ENCODE measurements at regions not wholly inside any gene's neighbourhood (a gene's known extent, or its start where the extent isn't known, plus 50 kb on each side); places are given as distances from the start of the nearest gene placed in this dataset.

DNA sequence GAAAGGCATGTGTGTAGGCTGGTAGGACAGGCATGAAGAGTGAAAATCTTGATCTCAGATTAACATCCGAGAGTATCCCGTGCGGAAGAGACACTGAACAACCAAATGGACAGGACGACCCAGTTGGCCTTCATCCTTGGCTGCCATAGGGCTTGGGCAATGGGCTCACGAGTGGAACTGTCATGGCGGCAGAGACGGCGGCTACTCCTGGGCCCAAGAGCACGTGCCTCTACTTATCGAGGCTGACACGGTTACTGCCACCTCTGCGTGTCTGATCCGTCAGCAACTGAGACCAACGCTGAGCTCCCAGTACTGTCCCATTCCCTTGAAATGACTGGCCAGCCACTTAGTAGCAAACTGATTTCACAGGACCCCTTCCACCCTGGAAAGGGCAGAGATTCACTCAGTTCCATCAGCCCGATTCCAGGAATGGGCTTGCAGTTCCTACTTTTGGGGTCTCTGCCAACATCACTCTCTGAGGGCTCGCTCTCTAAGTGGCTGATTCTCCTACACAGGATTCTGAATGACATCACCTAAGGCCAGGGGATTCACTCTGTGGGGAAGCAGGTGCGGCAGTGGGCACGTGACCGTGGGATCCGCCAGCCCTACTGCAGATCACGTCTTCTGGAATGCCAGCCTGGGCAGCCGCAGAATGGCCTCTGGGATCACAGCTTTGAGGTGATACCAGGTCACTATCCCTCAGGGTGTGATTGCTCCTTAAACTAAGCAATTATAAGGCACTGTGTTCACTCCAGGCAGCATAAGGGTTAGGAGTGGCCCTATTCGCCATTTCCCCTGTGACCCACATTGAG is 97.8 kb downstream of the RPS6KA4 start:
- no peak for DNase-seq (ENCODE audit: low spot score)

DNA sequence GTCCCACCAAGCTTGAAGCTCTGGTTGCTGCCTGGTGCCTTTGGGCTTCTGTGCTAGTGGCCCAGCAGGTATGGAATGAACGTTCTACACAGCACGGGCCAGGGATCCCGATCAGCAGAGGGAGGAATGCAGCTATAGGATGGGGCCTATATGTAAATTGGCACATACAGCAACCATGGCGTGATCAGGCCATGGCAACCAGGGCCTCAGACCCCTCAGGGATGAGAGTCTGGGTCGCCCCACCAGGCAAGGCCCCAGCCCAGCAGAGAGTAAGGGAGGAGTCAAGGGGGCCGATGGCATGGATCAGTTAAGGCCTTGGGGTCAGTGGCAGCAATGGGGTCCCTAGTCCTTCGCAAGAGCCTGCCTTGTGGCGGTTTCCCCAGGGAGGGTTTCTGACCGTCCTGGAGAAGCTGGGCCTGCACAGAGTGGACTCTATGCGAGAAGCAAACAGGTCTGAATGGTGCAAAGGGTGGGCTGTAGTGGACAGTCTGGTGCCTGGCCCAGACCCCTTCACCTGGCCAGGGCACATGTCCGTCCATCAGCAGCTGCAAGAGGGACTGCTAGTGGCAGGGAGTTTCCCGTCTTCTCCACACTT is 98.2 kb upstream of the SLC22A11 start:
- no peak for DNase-seq (ENCODE audit: low spot score)

DNA sequence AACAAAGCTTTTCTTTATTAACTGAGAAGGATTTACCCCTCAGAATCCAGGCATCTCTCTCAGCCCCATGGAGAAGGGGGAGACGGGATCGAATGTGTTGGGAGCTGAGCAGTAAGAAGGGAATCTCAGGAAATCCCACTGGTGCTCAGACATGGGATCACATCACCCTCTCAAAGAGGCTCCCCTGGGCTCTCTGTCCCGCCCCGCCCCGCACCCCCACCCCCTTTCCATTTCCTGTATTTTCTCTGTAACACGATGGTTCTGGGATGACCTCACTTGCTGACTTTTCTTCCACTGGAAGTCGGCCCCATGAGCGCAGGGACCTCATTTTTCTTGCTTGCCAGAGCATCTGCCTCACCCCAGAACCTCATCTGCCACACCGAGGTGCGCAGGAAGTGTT is 96.7 kb upstream of the SLC22A11 start:
- DNase-seq (ENCODE audit: low spot score): no peak

DNA sequence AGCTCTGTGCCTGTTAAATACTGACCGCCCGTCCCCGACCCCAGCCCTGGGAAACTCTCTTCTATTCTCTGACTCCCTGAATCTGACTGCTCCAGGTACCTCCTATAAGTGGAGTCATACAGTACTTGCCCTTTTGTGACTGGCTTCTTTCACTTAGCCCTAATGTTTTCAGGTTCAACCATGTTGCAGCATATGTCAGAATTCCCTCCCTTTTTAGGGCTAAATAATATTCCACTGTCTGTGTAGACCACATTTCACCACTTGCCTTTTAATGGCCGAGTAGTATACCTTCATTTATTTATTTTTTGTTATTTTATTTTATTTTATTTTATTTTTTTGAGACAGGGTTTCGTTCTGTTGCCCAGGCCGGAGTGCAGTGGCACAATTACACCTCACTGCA is 96.1 kb upstream of the SLC22A11 start:
- no peak for DNase-seq (ENCODE audit: low spot score)

DNA sequence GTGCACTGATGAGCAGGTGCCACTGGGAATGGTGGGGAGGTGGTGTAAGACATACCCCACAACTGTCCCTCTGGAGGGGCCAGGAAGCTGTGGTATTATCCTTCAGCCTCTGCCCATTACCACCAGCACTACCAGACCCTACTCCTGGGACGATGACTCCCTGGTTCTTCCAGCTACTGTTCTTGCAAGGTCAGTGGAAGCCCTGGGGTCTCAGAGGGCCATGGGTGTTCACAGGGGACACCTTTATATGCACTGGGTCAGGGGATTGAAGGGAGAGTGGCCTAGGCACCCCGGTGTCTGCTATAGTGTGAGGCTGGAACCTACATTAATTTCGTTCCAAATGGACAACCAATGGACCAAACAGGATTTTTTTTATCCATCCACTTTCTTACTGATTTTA is 94.7 kb upstream of the SLC22A11 start:
- DNase-seq (ENCODE audit: low spot score): no peak

DNA sequence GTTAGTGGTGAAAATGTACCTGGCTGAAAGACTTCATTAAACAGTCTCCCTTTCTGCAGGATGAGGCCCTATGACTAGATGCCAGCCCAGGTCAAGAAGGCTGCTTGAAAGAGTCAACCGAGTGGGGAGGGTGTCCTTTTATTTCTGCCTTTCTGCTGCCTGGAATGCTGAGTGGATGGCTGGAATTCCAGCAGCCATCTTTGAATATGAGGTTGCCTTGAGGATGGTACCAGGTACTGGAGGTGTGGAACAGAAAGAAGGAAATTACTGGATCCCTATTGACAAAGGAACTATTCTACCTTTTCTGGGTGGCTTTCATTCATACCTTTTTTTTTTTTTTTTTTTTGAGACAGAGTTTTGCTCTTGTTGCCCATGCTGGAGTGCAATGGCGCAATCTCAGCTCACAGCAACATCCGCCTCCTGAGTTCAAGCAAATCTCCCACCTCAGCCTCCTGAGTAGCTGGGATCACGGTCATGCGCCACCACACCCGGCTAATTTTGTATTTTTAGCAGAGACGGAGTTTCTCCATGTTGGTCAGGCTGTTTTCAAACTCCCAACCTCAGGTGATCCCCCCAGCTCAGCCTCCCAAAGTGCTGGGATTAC is 89.5 kb upstream of the SLC22A11 start:
- DNase-seq (ENCODE audit: low spot score): no peak

DNA sequence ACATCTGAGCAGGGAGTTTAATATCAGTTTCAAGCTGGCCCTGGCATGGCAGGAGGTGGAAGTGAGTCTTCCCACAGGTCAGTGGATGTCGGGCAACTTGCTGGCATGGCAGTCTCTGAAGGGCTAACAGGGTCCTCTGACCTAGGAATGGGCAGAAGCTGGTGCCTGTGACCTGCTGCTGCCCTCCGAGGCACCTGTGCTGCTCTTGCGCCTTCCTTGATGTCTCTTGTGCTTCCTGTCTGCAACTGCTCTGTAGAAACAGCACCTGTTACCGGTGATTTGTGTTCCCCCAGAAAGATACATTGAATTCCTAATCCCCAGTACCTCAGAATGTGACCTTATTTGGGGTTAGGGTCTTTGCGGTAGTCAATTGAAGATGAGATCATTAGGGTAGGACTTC is 86.5 kb upstream of the SLC22A11 start:
- DNase-seq (ENCODE audit: low spot score): no peak

DNA sequence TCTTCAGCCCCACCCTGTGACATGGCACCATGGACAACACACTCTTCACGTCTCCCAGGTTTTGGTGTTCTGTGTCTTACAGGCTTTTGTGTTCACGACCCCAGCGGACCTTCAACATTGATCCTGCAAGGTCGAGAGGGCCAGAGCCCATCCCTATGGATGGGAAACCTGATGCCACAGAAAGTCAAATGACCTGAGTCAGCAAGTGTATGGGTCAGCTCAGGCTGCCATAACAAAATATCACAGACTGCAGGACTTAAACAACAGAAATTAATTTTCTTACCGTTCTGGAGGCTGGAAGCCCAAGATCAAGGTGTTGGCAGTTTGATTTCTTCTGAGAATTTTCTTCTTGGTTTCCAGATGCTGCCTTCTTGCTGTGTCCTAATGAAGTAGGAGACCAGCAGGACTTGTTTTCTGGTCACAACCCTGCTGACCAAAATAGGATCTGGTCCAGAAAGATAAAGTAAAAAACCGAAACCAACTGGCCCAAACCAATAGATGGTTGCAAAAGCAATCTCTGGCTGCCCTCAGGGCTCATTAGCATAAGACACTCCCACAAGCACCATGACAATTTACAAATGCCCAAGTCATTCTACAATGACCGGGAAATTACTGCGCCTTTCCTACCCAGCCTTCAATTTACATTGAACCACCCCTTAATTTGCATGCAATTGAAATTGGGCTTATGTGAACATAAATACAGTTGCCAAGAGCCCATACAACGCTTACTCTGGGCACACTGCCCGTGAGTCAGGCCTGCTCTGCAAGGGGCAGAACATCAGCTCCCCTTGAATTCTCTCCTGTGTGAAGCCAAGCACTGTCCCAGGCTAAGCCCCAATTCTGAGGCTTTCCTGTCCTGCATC is 82.9 kb upstream of the SLC22A11 start:
- DNase-seq (ENCODE audit: low spot score): no peak

DNA sequence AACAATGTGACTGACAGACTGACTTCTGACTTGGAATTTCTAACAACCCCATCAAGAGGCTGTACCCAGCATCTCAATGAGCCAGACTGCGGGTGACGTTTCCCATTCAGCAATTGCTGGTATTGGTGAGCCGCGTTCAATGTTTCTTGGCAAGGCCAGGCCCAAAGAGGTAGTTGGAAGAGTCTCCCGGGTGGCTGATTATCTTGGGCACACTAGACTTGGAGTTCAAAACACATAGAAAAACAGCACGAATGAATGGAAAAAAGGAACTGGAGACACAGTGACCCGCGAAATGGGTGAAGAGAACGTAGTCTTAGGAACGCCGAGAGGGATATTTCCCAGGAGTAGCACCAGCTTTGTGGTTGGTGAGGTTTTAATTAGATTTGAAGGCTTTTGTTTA is 81.1 kb upstream of the SLC22A11 start:
- no peak for DNase-seq (ENCODE audit: low spot score)

DNA sequence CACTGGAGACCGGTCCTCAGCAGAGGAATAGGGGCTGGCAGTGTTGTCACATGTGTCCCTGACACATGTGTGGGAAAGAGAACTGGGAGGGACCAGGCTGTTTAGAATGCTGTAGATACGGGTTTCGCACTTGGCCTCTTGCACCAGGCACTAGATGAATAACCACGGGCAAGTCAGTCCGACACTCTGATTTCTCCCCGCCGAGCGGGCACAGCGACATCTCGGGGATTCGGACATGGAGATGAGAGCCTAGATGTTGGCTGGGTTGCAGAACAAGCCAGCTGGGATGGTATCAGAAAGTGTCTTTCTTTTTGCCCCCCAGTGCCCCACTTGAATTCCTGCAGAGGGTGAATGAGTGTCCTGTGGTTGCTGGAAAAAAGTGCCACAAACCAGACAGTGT is 80.6 kb upstream of the SLC22A11 start:
- no peak for DNase-seq (ENCODE audit: low spot score)

DNA sequence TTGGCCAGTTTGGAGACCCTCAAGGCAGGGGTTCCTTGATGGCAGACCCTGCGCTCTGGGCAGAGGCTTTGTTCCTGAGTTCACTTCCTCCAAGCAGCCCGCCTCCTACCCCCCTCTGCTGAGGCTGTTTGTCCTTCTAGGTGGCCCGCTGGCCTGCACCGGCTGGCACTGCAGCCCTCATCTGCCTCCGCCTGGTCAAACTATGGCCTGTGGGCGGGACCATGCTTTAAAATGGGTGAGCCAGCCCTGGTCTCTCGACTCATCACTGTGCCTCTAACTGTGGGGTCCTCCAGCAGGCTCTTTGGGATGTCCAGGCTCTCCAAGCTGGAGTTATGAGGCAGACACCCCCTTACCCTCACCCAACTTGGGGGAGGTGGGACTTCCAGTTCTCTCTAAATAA is 78.9 kb upstream of the SLC22A11 start:
- no peak for DNase-seq (ENCODE audit: low spot score)

DNA sequence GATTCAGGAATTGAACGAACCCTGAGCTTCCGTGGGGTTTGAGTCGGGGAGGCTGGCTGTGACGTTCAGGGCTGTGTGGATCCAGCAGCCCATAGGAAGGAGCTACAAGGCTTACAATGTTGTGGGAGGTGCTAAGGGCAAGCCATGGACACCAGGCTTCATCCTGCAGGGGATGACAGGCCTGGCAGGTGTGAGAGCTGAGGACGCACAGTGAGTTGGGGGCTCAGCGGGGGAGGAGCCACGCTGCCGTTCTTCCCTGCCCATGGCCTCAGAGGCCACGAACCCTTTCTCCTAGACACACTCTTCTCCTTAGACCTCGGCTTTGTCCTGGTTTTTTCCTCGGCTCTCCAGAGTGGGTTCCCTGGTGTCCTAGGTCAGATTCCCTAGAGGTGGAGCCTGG is 78.1 kb upstream of the SLC22A11 start:
- no peak for DNase-seq (ENCODE audit: low spot score)

DNA sequence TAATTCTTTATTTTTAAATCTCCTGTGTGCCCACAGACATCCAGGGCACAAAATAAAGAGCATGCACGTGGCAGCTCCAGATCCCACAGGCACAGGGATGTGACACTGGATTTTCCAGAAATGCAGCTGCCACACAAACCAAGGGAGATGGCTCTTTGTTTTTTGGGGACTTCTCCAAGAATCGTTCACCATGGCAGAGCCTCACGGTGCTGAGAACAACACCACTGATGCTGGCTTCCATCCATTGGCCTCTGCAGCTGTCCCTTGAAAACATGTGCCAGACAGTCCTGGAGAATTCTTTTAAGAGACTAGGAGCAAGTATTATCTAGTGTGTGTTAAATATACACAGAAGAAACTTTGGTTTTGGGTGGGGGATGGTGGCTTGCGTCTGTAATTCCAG is 73.2 kb upstream of the SLC22A11 start:
- no peak for DNase-seq (ENCODE audit: low spot score)

DNA sequence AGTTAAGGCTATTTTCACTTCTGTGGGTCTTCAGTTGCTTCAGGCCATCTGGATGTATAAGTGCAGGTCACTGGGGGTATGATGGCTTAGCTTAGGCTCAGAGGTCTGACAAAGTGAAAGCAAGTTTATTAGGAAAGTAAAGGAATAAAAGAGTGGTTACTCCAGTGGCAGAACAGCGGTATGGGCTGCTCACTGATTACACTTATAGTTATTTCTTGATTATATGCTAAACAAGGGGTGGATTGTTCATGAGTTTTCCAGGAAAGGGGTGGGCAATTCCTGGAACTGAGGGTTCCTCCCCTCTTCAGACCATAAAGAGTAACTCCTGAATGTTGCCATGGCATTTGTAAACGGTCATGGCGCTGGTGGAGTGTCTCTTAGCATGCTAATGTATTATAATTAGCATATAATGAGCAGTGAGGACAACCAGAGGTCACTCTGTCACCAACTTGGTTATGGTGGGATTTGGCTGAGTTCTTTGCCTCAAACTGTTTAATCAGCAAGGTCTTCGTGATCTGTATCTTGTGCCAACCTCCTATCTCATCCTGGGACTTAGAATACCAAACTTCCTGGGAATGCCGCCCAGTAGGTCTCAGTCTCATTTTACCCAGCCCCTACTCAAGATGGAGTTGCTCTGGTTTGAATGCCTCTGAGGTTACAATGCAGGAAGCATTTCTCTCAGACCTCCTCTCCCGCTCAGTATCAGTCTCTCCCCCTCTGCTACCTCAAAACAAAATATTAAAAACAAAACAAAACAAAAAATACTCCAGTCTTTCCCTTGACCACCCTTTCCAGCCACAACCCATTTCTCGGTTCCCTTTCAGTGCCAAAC is 71.3 kb upstream of the SLC22A11 start:
- DNase-seq (ENCODE audit: low spot score): no peak

DNA sequence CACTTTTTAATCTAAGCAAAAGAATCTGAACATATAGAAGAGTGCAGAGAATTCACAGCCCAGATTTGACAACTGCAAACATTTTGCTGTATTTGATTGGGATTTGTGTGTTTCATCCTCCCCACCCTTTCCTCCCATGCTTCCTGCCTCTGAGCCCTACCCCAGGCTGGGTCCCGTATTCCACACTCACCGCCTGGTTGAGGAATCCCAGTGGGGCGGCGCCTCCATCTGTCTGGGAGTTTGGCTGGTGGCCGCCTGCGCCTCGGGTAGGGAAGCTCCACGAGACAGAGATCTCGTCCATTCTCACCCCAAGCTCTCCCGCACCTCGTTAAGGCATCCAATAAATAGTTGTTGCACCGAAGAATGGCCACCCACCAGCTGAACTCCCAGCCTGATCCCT is 70.7 kb upstream of the SLC22A11 start:
- no peak for DNase-seq (ENCODE audit: low spot score)

DNA sequence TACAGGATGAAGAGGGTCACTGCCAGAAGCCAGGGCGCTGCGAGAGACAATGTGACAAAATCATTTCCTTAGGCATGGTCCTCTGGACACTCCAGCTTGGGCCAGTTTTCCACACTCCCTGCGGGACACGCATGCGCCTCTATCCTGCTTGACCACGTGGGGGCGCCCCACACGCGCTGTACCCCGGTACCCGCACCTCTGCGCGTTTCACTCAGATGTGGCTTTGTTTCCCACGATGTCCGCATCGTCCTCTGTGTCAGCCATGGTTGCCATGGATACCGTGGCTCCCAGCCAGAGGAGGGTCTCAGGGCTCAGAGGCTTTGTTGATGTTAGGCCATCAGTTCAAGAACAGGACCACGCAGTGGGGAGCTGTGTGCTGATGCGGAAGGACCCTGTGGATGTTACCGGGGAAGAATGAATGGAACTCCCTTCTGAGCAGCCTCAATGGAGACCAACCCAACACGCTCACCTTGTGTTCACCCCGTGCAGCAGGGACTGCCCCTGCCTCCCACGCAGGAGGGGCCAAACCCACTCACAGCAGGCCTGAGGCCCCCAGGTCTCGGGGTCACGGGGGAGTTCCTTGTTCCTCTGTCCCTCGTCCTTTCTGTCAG is 65.8 kb upstream of the SLC22A11 start:
- DNase-seq (ENCODE audit: low spot score): peak; percentile 59

DNA sequence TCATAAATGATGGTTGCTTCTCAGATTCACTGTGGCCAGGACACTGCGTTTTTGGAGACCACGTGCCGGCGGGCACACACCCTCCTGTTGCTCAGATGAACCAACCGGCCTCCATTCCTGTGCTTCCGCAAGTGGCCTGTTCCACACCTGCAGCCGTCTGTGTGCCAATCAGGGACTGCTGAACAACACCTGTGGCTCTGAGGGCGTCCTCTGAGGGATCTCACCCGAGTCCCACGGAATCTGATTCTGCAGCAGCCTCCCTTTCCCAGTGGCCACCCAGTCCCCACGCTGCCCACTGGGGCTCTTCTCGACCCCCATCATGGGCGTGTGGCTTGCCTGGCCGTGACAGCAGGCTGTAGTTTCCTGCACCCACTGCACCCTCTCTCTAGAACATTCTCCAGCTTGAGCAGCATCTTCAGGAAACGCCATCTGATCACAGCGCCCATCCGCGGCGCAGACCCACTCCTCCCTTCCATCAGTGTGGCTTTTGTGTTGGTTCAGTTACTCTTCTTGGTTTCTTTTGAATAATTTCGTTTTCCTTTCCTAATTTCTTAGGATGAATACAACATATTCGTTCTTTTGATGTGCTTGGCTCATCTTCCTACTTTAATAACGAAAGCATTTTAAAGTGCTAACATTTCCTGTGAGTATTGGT is 65.1 kb upstream of the SLC22A11 start:
- no peak for DNase-seq (ENCODE audit: low spot score)

DNA sequence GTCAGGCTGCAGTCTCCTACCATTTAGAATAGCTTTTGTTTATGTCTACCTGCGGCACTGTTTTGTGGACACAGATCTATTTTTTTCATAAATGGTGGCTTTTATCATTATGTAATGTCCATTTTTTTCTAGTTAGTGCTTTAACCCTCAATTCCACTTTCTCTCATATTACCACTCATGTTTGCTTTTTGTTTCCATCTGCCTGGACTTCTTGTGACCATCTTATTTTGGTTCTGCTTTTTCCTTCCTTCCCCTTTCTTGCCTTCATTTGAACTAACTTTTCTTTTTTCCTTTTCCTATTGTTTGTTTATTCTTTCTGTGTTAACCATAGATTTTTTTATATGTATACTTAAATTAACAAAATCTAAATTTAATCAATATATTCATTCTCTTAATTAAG is 63.2 kb upstream of the SLC22A11 start:
- no peak for DNase-seq (ENCODE audit: low spot score)

DNA sequence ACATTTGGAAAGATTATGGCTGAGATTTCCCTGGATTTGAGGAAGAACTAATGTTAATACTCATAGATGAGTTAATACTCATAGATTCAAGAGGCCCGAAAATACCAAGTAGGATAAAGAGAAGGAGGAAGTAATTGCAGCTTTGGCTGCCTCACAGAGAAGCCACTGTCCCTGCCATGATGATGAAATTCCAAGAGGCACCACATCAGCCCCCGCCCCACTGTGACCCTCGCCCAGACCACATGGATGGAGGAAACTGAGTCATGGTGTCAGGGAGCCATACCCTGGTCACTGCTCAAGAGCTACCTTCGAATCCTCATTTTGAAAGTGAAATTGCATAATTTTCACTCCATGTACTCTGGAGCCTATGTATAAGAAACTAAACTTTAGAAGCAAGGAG is 57.6 kb upstream of the SLC22A11 start:
- DNase-seq (ENCODE audit: low spot score): no peak

DNA sequence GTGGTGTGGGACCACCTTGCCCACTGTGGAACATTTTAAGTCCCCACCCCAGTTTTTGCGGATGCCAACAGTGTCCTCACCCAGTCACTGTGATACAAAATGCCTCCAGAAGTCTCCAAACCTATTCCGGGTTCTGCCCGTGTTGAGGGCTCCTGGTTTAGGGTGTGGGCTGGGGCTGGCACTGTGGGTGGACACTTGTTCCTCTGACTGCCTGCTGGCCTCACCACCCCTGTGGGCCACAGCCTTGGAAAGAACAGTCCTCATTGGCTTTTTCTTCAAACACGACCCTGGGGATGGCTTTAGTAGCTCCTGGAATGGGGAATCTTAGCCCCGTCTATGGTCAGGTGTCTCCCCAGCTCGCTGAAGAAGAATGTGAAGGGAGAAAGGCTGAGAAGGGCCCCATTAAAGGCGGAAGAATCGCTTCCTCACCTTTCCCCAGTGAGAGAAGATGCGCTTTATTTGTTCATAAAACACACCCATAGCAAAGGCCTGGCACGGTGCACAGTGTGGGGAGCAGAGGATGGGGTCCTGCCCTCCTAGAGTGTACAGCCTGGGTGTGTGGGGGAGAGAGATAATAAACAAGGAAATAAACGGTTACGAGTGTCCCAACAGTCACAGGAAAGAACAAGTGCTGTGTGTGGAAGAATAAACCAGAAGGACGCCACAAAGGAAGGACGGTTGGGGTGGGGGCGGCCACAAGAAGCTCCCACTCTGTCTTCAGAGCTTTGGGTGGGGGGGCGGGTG is 56.3 kb upstream of the SLC22A11 start:
- no peak for DNase-seq (ENCODE audit: low spot score)
